ENCODE measurements at regions not wholly inside any gene's neighbourhood (a gene's known extent, or its start where the extent isn't known, plus 50 kb on each side); places are given as distances from the start of the nearest gene placed in this dataset.

DNA sequence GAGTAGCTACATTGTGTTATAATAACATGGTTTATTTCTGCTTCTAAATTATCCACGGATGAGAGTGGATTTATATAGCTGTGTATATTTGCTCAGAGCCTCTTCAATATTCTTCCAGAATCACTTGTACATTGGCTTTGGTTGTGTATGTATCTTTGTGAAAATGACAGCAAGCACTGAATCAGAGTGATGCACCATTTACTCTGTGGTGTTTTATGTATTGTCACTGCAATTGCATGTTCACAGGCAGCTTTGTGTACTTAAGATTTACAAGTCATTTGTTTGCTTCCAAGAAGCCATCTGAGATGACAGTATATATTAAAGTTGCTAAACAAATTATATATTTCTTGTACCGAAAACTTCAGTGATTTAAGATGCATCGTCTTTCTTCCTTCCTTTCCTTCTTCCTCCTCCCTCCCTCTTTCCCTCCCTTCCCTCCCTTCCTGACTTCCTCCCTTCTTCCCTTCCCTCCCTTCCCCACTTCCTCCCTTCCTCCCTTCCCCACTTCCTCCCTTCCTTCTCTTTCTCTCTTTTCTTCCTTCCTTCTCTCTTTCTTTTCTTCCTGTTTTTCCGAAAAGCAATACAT is 362.3 kb upstream of the GOLIM4 start:
- POLR2A ChIA-PET = no interaction called here
- no peak for ATAC-seq (ENCODE audit: low read depth)
- peaks cover 5% of the 10 kb centered on the region for H3K9me3 Mint-ChIP-seq
- CTCF ChIA-PET = no interaction called here
- no peaks in the 10 kb centered on the region for H3K36me3 Mint-ChIP-seq (ENCODE audit: low read depth)
- no peaks in the 10 kb centered on the region for H3K4me1 Mint-ChIP-seq
- no peak for DNase-seq
- intact Hi-C loops (cut with micrococcal nuclease) = no loop called here
- TF ChIP-seq, protein P1, sequence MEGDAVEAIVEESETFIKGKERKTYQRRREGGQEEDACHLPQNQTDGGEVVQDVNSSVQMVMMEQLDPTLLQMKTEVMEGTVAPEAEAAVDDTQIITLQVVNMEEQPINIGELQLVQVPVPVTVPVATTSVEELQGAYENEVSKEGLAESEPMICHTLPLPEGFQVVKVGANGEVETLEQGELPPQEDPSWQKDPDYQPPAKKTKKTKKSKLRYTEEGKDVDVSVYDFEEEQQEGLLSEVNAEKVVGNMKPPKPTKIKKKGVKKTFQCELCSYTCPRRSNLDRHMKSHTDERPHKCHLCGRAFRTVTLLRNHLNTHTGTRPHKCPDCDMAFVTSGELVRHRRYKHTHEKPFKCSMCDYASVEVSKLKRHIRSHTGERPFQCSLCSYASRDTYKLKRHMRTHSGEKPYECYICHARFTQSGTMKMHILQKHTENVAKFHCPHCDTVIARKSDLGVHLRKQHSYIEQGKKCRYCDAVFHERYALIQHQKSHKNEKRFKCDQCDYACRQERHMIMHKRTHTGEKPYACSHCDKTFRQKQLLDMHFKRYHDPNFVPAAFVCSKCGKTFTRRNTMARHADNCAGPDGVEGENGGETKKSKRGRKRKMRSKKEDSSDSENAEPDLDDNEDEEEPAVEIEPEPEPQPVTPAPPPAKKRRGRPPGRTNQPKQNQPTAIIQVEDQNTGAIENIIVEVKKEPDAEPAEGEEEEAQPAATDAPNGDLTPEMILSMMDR (IDR thresholded peaks at IDR 0.05) = no peak
- no peaks in the 10 kb centered on the region for H3K27me3 Mint-ChIP-seq
- no peak overlapping the region for H3K27ac Mint-ChIP-seq
- no peak overlapping the region for H3K4me3 Mint-ChIP-seq

DNA sequence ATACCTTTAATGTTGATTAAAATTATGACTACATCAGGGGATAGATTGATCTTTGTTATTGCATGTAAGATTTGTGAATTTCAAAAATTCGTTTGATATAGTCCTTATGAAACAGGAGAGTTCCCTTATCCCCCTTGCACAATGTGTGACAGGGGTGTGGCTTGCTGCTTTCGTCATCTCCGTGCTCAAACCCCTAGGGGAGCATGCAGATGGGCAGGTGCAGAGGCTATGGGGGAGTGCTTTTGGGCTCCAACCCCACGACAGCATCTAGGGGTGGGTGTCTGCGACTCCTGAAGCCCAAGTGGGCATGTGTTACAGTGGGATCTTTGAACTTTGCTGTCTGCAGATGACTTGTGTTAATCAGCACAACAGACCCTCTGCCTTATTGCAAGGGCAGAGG is 360.1 kb upstream of the GOLIM4 start:
- no peak for ATAC-seq (ENCODE audit: low read depth)
- Mint-ChIP-seq H3K4me3 (no peak overlapping the region), H3K27me3 (no peaks in the 10 kb centered on the region), H3K4me1 (no peaks in the 10 kb centered on the region), H3K9me3 (no peaks in the 10 kb centered on the region), H3K36me3 (ENCODE audit: low read depth) (no peaks in the 10 kb centered on the region), H3K27ac (no peak overlapping the region)
- ChIA-PET POLR2A (no interaction called here), CTCF (no interaction called here)
- no peak for DNase-seq
- intact Hi-C loops (cut with micrococcal nuclease) = no loop called here
- TF ChIP-seq, protein P1 (IDR thresholded peaks at IDR 0.05) = no peak

DNA sequence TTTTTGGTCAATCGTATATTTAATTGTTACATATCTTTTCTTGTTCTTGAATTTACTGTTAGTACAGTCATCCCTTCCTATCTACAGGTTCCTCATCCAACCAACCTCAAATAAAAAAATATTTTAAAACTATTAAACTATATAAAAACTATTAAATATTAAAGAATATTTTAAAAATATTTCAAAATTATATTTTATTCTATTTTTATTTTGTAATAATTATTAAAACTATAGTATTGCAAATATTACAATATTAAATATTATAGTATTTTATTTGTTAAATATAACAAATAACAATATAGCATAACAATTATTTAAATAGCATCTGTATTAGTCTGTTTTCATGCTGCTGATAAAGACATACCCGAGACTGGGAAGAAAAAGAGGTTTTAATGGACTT is 357.9 kb upstream of the GOLIM4 start:
- CTCF ChIA-PET = no interaction called here
- no peak overlapping the region for H3K27ac Mint-ChIP-seq
- TF ChIP-seq, protein P1 (IDR thresholded peaks at IDR 0.05) = no peak
- no peaks in the 10 kb centered on the region for H3K36me3 Mint-ChIP-seq (ENCODE audit: low read depth)
- intact Hi-C loops (cut with micrococcal nuclease) = no loop called here
- H3K9me3 Mint-ChIP-seq = no peaks in the 10 kb centered on the region
- H3K4me3 Mint-ChIP-seq = no peak overlapping the region
- H3K4me1 Mint-ChIP-seq = no peaks in the 10 kb centered on the region
- POLR2A ChIA-PET = no interaction called here
- no peaks in the 10 kb centered on the region for H3K27me3 Mint-ChIP-seq
- no peak for ATAC-seq (ENCODE audit: low read depth)
- no peak for DNase-seq

DNA sequence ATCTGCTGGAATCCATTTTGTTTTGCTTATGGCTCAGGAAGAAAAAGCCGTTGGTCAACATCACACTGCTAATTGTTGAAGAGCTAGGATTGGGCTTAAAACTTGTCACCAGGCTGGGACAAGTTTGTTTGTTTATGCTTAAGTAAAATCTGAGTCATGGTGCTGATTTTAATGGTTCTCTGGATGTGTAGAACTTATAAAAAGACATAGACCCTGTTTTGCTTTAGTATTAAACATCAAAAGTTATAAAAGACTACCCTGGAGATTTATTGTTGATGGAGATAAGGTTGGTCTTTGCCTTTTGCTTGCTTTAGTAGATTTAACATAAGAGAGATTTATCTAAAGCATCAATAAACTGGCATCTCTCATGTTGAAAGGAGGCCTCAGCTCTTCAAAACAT is 348.2 kb upstream of the GOLIM4 start:
- Mint-ChIP-seq H3K9me3 (no peaks in the 10 kb centered on the region), H3K4me1 (no peaks in the 10 kb centered on the region), H3K27ac (no peak overlapping the region), H3K36me3 (ENCODE audit: low read depth) (no peaks in the 10 kb centered on the region), H3K27me3 (no peaks in the 10 kb centered on the region), H3K4me3 (no peak overlapping the region)
- ChIA-PET CTCF (no interaction called here), POLR2A (no interaction called here)
- TF ChIP-seq, protein P1 (IDR thresholded peaks at IDR 0.05) = no peak
- intact Hi-C loops (cut with micrococcal nuclease) = no loop called here
- DNase-seq (no peak), ATAC-seq (ENCODE audit: low read depth) (no peak)

DNA sequence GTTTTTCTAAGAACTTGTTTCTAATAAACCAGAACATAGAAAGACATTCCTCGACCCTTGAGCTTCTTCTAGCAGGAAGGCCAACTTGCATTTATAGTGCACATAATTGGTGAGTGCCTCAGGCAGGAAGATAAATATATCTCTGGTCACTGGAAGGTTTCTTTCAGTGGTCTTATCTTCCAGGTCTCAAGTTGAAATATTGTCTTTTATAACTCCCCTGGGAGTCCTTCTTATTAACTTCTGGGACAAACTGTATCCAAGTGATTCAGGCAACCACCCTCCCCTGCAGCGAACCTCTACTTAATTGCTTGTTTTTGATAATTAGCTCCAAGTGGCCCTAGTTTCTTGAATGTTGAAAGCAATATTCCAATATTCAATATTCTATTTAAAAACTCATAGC is 346.8 kb upstream of the GOLIM4 start:
- ATAC-seq (ENCODE audit: low read depth) (no peak), DNase-seq (no peak)
- ChIA-PET CTCF (no interaction called here), POLR2A (no interaction called here)
- H3K27me3 Mint-ChIP-seq = no peaks in the 10 kb centered on the region
- no peak overlapping the region for H3K4me3 Mint-ChIP-seq
- no peaks in the 10 kb centered on the region for H3K9me3 Mint-ChIP-seq
- intact Hi-C loops (cut with micrococcal nuclease) = no loop called here
- no peak overlapping the region for H3K27ac Mint-ChIP-seq
- TF ChIP-seq, protein P1 (IDR thresholded peaks at IDR 0.05) = no peak
- no peaks in the 10 kb centered on the region for H3K4me1 Mint-ChIP-seq
- no peaks in the 10 kb centered on the region for H3K36me3 Mint-ChIP-seq (ENCODE audit: low read depth)
